HG03060 (cell line): ENCODE measurements at regions not wholly inside any gene's neighbourhood (a gene's known extent, or its start where the extent isn't known, plus 50 kb on each side); places are given as distances from the start of the nearest gene placed in this dataset.

Experiments
- ATAC-seq: cut with Tn5 transposase; IDR thresholded peaks from one replicate; pipeline ENCODE4 v1.9.1; 2021; ENCODE audit warnings: low read depth, moderate number of reproducible peaks; ENCODE audit not compliant: unreplicated experiment

GRCh38 chr1:71193153-71193552 is 112.3 kb upstream of the ZRANB2 start:
- ATAC-seq = no peak

- ATAC-seq = no peak
Measured at GRCh38 chr1:71191520-71191919, 110.7 kb upstream of the ZRANB2 start.

GRCh38 chr1:71190843-71191242 is 110.0 kb upstream of the ZRANB2 start:
- no peak for ATAC-seq

GRCh38 chr1:71184410-71184809 is 103.6 kb upstream of the ZRANB2 start:
- ATAC-seq = no peak

- no peak for ATAC-seq
Measured at GRCh38 chr1:71179997-71180396, 99.2 kb upstream of the ZRANB2 start.

- ATAC-seq = no peak
Measured at GRCh38 chr1:71170925-71171324, 90.1 kb upstream of the ZRANB2 start.

- no peak for ATAC-seq
Measured at GRCh38 chr1:71167505-71167904, 86.7 kb upstream of the ZRANB2 start.

- ATAC-seq = no peak
Measured at GRCh38 chr1:71166178-71167173, 85.6 kb upstream of the ZRANB2 start.

GRCh38 chr1:71157715-71158114 is 76.9 kb upstream of the ZRANB2 start:
- no peak for ATAC-seq

- no peak for ATAC-seq
Measured at GRCh38 chr1:71157151-71157550, 76.3 kb upstream of the ZRANB2 start.

GRCh38 chr1:71156590-71156989 is 75.8 kb upstream of the ZRANB2 start:
- ATAC-seq = no peak

- ATAC-seq = no peak
Measured at GRCh38 chr1:71154429-71154828, 73.6 kb upstream of the ZRANB2 start.

- ATAC-seq = no peak
Measured at GRCh38 chr1:71153826-71154225, 73.0 kb upstream of the ZRANB2 start.

- ATAC-seq = no peak
Measured at GRCh38 chr1:71147637-71148360, 67.0 kb upstream of the ZRANB2 start.

- ATAC-seq = no peak
Measured at GRCh38 chr1:71135571-71135970, 54.7 kb upstream of the ZRANB2 start.
